Activated T-cell treated with anti-CD3 and anti-CD28 coated beads, Interleukin-2, amount 50 U/mL, for 24 hours (primary cell): ENCODE measurements at regions not wholly inside any gene's neighbourhood (a gene's known extent, or its start where the extent isn't known, plus 50 kb on each side); places are given as distances from the start of the nearest gene placed in this dataset.
"Not testable (repeated sequence)": the region's sequence is repeated elsewhere in the genome, so short reads cannot be mapped to it uniquely, and the experiment has no call there.

ENCODE experiments used
- DNase-seq: peaks from one replicate; pipeline ENCODE4 v3.0.0-alpha.2; 2020
- H3K27ac Mint-ChIP-seq: 2 replicates; pipeline ENCODE4 v1.8.0; 2020; ENCODE audit warnings: mild to moderate bottlenecking, mixed read lengths
- H3K27me3 Mint-ChIP-seq: 2 replicates; pipeline ENCODE4 v1.8.0; 2020; ENCODE audit warnings: mixed read lengths
- H3K36me3 Mint-ChIP-seq: 2 replicates; pipeline ENCODE4 v1.8.0; 2020; ENCODE audit warnings: low read depth, mixed read lengths
- H3K4me1 Mint-ChIP-seq: 2 replicates; pipeline ENCODE4 v1.8.0; 2020; ENCODE audit warnings: low read depth, mixed read lengths
- H3K4me3 Mint-ChIP-seq: 2 replicates; pipeline ENCODE4 v1.8.0; 2020; ENCODE audit warnings: mild to moderate bottlenecking, moderate library complexity, mixed read lengths
- H3K9me3 Mint-ChIP-seq: 2 replicates; pipeline ENCODE4 v1.8.0; 2020; ENCODE audit warnings: mixed read lengths

DNA sequence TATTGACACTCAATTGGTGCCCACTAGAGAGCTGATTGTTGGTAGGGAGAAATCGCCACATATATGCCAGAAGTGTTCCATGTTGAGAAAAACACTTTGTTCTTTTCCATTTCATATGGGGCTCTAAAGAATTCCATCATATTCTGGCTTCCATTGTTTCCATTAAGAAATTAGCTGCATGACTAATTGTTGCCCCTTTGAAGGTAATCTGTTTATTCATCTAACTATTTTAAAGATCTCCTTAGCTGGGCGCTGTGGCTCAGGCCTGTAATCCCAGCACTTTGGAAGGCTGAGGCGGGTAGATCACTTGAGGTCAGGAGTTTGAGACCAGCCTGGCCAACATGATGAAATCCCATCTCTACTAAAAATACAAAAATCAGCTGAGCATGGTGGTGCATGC lies 109.9 kb downstream of the MRPL14 start:
- not testable (repeated sequence) for H3K27ac Mint-ChIP-seq, H3K9me3 Mint-ChIP-seq, DNase-seq, H3K36me3 Mint-ChIP-seq, H3K4me1 Mint-ChIP-seq, H3K27me3 Mint-ChIP-seq, H3K4me3 Mint-ChIP-seq

DNA sequence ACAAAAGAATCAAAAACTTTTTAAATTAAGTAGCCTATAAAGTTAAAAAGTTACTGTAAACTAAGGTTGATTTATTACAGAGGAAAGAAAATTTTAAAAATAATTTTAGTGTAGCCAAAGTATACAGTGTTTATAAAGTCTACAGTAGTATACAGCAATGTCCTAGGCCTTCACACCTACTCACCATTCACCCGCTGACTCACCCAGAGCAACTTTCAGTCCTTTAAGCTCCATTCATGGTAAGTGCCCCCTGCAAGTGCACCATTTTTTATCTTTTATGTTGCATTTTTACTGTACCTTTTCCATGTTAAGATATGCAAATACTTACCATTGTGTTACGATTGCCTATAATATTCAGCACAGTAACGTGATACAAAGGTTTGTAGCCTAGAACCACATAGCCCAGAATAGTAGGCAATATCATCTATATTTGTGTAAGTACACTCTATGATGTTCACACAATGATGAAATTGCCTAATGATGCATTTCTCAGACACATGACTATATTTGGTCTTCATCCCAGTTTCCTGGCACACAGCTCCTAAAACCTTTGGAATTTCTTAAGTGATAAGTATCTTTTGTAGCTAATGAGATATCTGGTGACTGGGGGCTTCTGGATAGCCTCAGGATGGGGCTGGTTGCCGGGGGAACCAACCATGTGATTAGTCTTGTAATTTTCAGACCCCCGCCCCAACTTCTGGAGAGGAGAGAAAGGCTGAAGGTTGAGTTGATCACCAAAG lies 111.0 kb downstream of the MRPL14 start:
- peaks cover 9% of the 10 kb centered on the region for H3K27me3 Mint-ChIP-seq
- peaks cover 2% of the 10 kb centered on the region for H3K4me1 Mint-ChIP-seq
- H3K36me3 Mint-ChIP-seq, result no peaks in the 10 kb centered on the region
- no peaks in the 10 kb centered on the region for H3K9me3 Mint-ChIP-seq
- H3K4me3 Mint-ChIP-seq, result no peak overlapping the region
- no peak overlapping the region for H3K27ac Mint-ChIP-seq
- DNase-seq, result no peak

DNA sequence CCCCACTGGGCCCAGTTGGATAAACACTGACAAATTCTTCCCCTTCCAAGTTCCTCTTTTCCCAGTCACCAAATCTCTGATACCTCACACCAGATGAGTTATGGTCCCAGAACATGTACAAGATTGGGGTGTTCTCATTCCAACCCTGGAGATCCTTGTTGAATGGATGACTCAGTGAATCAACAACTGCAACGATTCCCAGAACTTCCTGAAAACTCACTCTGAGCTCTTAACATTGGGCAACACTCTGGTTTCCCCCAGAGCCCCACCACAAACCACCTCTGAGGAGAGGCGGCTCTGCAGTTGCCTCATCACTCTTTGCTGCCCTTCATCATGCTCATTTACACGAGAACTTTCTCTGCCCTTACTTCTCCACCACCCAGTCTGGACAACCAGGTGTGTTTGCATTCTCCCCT lies 115.2 kb downstream of the MRPL14 start:
- Mint-ChIP-seq H3K36me3 (no peaks in the 10 kb centered on the region), H3K4me1 (peaks cover 4% of the 10 kb centered on the region), H3K27ac (no peak overlapping the region), H3K4me3 (no peak overlapping the region), H3K9me3 (no peaks in the 10 kb centered on the region), H3K27me3 (peaks cover 9% of the 10 kb centered on the region)
- DNase-seq, result no peak

DNA sequence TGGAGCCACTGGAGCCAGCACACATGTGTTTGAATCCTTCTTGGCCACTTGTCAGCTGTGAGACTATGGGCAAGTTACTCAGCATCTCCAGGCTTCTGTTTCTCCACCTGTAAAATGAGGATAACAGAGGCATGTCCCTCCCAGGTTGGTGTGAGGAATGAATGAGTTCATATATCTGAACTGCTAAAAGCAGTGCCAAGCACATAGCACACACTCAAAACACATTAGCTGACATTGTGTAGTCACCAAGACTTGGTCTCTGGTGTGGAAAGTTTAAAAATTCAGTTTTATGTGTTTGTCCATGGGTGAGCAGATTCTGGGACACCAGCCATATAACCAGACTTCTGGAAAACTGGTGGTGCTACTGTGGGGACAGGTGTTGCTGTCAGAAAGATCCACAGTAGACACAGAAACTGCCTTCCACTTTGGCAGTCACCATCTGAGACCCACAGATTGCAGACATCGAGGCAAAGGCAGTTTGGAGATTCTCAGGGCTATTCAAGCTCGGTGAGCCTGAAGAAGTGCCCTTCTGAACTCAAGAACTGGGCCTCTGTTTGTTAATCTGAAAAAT lies 115.8 kb downstream of the MRPL14 start:
- Mint-ChIP-seq H3K36me3 (no peaks in the 10 kb centered on the region), H3K9me3 (no peaks in the 10 kb centered on the region), H3K27ac (no peak overlapping the region), H3K4me3 (no peak overlapping the region), H3K27me3 (peaks cover 12% of the 10 kb centered on the region), H3K4me1 (peaks cover 4% of the 10 kb centered on the region)
- no peak for DNase-seq

DNA sequence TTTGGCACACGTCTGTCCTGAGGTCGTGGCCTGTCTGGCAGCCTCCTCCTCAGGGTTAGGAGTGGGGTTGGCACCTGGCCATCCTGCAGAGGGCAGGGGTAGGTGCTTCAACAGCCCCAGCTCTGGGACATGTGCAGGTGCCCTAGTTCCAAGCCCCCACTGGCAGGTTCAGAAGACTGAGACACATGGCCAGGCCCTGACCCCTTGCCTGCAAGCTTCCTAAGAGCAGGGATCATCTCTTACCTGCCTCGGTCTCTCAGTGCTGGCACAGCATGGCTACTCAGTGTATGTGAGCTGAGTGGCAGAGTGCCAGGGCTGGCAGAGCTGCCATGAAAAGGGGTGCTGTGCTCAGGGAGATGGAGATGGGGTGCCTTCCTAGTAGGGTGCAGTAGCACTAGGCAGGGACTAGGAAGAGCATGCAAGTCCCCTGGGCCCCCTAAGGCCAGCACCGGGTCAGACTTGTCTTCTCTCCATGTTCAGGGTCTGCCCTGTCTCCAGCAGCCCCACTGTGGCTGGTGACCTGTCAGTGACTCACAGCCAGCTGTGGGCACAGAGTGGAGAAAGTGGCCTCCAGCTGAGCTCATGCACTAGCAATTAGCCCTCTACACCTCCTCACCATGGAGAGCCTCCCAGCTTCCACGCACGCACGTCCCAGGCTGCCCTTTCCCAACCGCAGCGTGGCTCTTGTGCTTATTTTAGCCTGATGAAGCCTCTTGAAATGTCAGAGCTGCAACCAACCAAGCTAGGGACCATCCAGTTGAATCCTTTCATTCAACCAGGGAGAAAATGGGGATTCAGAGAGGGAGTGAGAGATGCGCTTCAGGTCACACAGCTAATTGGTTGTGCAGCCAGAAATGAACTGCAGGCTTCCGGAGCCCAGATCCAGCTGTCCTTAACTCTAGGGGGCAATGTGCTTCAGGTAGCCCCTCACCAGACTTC lies 116.6 kb downstream of the MRPL14 start:
- Mint-ChIP-seq H3K4me3 (no peak overlapping the region), H3K9me3 (no peaks in the 10 kb centered on the region), H3K4me1 (peaks cover 2% of the 10 kb centered on the region), H3K36me3 (no peaks in the 10 kb centered on the region), H3K27me3 (peaks cover 19% of the 10 kb centered on the region), H3K27ac (no peak overlapping the region)
- DNase-seq, result no peak

DNA sequence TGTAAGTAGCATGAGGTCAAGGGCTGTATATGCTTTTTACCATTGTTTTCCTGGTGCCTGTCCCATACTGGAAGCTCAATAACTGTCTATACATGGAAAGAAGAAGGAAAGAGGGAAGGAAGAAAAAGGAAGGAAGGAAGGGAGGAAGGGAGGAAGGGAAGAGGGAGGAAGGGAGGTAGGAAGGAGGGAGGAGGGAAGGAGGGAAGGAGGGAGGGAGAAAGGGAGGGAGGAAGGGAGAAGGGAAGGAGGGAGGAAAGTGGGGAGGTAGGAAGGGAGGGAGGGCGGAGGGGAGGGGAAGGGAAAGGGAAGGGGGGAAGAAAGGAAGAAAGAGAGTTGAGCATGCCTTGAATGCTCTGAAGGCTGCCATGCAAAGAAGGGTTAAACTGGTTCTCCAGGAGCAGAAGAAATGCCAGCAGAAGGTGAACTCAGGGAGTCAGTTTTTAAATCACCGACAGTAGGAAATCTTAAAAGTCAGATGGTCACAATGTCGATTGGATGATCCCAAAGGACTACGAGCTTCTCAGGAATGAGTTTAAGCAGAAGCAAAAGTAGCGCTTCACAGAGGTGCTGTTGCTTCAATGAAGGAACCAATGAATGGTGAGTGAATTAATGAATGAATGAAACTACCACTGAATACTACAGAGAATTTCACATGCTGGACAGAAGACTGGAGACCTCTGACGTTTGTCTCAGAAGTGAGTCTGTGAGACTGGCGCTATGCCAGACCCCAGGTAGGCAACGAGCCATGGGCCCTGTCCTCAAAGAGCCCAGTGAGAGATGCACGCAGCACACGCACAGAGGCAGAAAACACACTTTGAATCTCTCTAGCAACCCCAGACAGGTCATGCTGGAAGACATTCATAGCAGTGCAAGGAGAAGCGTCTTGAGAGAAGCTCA lies 117.6 kb downstream of the MRPL14 start:
- Mint-ChIP-seq H3K9me3 (no peaks in the 10 kb centered on the region), H3K27ac (no peak overlapping the region), H3K27me3 (peaks cover 27% of the 10 kb centered on the region), H3K4me3 (no peak overlapping the region), H3K36me3 (no peaks in the 10 kb centered on the region), H3K4me1 (peaks cover 2% of the 10 kb centered on the region)
- DNase-seq, result no peak

DNA sequence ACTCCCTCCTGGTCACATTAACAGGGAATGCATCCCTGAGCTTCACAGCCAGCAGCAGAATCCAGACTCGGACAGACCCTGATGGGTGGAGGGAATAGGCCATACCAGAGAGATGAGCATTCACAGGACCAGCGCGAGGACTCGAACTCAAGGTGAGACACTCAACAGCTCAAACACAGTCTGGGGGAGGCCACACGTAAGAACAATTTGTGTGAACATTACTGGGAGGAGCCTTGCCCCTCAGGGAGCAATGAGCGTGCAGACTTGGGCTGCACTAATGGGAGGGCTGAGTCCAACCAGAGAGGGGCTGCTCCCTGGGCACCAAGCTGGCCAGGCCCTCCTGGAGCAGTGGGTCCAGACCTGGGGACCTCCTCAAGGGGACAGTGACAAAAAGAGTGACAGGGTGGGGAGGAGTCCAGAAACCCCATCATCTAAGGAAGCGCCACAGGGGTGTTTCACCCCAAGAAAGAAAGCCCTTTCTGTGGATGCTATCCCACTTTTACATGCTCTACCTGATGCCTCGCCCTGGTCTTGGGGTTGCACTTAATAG lies 118.4 kb downstream of the MRPL14 start:
- H3K27me3 Mint-ChIP-seq, result peaks cover 35% of the 10 kb centered on the region
- peaks cover 2% of the 10 kb centered on the region for H3K4me1 Mint-ChIP-seq
- H3K27ac Mint-ChIP-seq, result no peak overlapping the region
- H3K9me3 Mint-ChIP-seq, result no peaks in the 10 kb centered on the region
- H3K4me3 Mint-ChIP-seq, result no peak overlapping the region
- H3K36me3 Mint-ChIP-seq, result no peaks in the 10 kb centered on the region
- no peak for DNase-seq

DNA sequence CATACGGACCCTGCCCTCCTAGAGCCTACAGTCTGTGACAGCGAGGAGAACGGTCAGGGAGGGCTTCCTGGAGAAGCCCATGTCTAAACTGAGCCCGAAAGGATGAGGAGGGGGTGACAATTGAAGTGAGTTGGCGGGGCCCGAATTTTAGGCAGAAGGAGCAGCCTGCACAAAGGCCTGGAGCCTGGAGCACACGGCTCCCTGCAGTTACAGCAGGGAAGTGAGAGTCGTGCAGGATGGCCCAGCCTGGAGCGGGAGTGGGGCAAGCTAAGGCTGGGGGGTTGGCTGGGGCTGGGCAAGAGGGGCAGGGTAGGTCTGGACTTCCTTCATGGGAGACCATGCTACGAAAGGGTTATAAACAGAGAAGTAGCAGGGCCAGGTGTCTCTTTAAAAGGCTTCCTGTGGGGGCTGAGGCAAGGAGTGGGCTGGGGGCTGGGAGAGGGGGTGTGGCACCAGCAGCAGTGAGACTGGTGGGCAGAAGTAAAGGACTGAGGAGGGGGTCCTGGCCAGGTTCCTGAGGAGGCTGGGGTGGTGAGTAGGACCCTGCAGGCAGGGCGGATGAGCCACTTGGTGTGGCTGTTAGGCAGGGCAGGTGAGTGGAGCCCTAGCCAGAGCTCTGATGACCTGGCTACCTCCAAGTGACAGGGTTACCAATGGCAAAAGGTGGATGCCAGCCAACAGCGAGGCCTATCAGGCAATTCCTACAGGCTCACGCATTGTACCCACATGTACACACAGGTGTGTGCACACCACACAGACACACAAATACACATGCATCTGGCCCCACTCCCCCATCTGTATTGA lies 119.2 kb downstream of the MRPL14 start:
- no peaks in the 10 kb centered on the region for H3K9me3 Mint-ChIP-seq
- peaks cover 7% of the 10 kb centered on the region for H3K4me1 Mint-ChIP-seq
- H3K27me3 Mint-ChIP-seq, result peaks cover 44% of the 10 kb centered on the region
- no peak overlapping the region for H3K4me3 Mint-ChIP-seq
- no peak for DNase-seq
- no peaks in the 10 kb centered on the region for H3K36me3 Mint-ChIP-seq
- no peak overlapping the region for H3K27ac Mint-ChIP-seq

DNA sequence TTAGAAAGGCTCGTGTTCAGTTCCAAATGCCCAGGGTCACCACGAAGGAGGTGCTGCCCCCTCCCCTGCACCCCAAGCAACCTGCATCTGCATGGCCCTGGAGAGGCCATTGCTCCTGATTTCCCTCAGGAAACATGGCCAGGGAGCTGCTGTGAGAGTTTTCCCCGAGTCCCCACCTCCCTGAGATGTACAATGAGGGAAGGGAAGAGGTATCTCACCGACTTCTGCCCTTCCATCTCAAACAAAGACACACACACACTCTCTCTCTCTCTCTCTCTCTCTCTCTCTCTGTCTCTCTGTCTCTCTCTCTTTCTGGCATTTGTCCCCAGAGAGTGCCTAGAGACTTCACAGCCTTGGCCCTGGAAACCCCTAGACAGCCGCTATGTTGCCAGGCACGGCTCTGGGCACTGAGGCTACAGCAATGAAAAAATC lies 120.4 kb downstream of the MRPL14 start:
- Mint-ChIP-seq H3K9me3 (no peaks in the 10 kb centered on the region), H3K27ac (no peak overlapping the region), H3K27me3 (peaks cover 50% of the 10 kb centered on the region), H3K4me3 (no peak overlapping the region), H3K4me1 (peaks cover 13% of the 10 kb centered on the region), H3K36me3 (no peaks in the 10 kb centered on the region)
- no peak for DNase-seq

DNA sequence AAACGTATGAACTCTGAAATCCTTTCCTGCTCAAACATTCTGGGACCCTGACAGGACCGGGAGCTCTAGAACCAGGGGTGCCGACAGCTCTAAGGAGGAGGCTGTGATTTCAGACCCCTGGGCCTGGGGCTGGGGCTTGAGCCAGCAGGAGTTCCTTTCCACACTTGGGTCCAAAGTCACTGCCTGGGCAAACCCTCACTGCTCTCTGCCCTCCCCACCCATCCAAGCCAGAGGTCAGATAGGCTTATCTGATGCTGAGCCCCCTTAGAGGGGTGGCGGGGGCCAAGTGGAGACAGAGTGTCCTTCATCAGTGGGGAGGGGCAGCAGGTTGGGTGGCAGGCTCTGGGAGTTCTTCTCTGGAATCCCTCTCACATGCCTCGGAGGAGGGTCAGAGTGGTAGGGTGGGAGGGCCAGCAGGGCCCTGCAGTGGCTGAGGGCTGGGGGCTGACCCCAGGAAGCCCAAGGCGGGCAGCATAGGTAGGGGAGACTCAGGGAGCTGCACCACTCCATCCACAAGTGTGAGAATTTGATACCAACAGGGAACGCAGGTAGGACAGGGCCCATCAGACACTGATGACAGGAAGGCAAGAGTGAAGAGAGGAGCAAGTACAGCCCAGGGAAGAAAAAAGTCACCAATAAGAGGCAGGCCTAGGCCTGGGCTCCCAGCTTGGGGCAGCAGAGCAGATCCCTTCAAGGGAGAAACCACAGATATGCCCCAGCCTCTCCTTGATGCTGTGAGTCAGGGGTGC lies 121.0 kb downstream of the MRPL14 start:
- DNase-seq, result no peak
- Mint-ChIP-seq H3K4me1 (peaks cover 15% of the 10 kb centered on the region), H3K36me3 (no peaks in the 10 kb centered on the region), H3K27ac (no peak overlapping the region), H3K4me3 (no peak overlapping the region), H3K27me3 (peaks cover 55% of the 10 kb centered on the region), H3K9me3 (no peaks in the 10 kb centered on the region)

DNA sequence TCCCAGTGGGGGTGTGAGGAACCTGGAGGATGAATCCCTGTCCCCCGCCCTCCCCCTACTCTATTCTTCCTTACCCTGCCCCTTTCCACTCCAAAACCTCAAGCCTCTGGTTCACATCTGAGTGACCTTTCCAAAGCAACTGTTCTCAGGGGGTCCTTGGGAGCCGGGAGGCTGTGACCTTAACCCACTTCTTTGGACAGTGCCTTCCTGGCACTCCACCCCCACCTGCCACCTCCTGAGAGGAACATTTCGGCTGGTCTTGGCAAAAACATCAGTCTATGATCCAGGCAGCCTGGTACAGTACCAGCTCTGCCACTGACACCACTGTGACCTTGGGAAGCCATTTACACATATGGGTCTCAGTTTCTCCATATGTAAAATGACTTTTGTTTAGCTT lies 121.7 kb downstream of the MRPL14 start:
- Mint-ChIP-seq H3K36me3 (no peaks in the 10 kb centered on the region), H3K4me1 (peaks cover 16% of the 10 kb centered on the region), H3K27me3 (peaks cover 62% of the 10 kb centered on the region), H3K27ac (no peak overlapping the region), H3K4me3 (no peak overlapping the region), H3K9me3 (no peaks in the 10 kb centered on the region)
- DNase-seq, result no peak

DNA sequence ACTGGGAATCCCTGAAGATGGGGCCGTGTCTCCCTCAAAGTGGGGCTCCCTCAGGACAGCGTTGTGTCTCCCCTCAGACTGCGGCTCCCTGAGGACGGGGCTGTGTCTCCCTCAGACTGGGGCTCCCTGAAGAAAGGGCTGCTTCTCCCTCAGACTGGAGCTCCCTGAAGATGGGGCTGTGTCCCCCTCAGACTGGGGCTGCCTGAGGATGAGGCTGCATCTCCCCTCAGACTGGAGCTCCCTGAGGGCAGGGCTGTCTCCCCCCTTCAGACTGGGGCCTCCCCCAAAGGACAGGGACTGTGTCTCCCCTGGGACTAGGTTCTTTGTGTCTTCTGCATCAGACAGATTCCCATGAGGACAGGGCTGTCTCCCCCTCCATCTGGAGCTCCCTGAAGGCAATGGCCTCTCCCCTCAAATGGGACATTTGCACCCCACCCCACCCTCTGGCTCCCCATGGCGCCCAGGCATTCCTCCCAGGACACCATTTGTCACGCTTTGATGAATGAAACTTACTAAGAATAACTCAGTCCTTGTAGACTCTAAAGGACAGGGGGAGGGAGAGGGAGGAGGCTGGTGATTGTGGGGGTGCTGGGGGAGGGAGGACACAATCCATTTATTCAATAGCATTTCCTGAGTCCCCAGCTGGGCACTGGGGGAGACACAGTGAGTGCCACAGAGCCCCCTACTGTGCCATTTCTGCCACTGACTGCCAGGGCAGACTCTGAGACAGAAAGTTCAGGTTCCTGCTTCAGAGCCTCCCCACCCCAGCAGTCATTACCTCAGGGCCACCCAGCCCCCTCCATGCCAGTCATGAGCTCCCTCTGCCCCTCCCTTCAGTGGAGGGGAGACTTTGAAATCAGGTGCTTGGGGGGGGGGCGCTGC lies 122.4 kb downstream of the MRPL14 start:
- H3K4me3 Mint-ChIP-seq, result no peak overlapping the region
- H3K27me3 Mint-ChIP-seq, result peaks cover 69% of the 10 kb centered on the region
- no peaks in the 10 kb centered on the region for H3K36me3 Mint-ChIP-seq
- DNase-seq, result no peak
- H3K9me3 Mint-ChIP-seq, result no peaks in the 10 kb centered on the region
- H3K4me1 Mint-ChIP-seq, result peaks cover 19% of the 10 kb centered on the region
- no peak overlapping the region for H3K27ac Mint-ChIP-seq
